CD4-positive, alpha-beta T cell treated with Interleukin-21 for 1 hour (primary cell): ENCODE measurements at regions not wholly inside any gene's neighbourhood (a gene's known extent, or its start where the extent isn't known, plus 50 kb on each side); places are given as distances from the start of the nearest gene placed in this dataset.

Experiments used
- DNase-seq: peaks from one replicate; pipeline ENCODE4 v3.0.0-alpha.2; 2020

- DNase-seq, result no peak
These were observed 84.5 kb upstream of the TAF1B start for GRCh38 chr2:9758741-9759140.

- no peak for DNase-seq
These were observed 83.0 kb upstream of the TAF1B start for GRCh38 chr2:9760069-9760901.

- no peak for DNase-seq
These were observed 82.4 kb upstream of the TAF1B start for GRCh38 chr2:9760902-9761228.

- DNase-seq, result no peak
These were observed 81.7 kb upstream of the TAF1B start for GRCh38 chr2:9761577-9761976.

- no peak for DNase-seq
These were observed 81.1 kb upstream of the TAF1B start for GRCh38 chr2:9762164-9762563.

GRCh38 chr2:9762941-9763340, 80.3 kb upstream of the TAF1B start:
- DNase-seq, result no peak

- no peak for DNase-seq
These were observed 79.7 kb upstream of the TAF1B start for GRCh38 chr2:9763356-9764152.

GRCh38 chr2:9764153-9764778, 79.0 kb upstream of the TAF1B start:
- no peak for DNase-seq

GRCh38 chr2:9765611-9766531, 77.4 kb upstream of the TAF1B start:
- DNase-seq, result no peak

- DNase-seq, result no peak
These were observed 75.5 kb upstream of the TAF1B start for GRCh38 chr2:9767656-9768281.

- DNase-seq, result no peak
These were observed 74.9 kb upstream of the TAF1B start for GRCh38 chr2:9768388-9768787.

GRCh38 chr2:9769171-9770005, 73.9 kb upstream of the TAF1B start:
- DNase-seq, result no peak

- no peak for DNase-seq
These were observed 73.3 kb upstream of the TAF1B start for GRCh38 chr2:9770006-9770307.

GRCh38 chr2:9770308-9771100, 72.8 kb upstream of the TAF1B start:
- DNase-seq, result peak; percentile 70

- no peak for DNase-seq
These were observed 72.2 kb upstream of the TAF1B start for GRCh38 chr2:9771101-9771449.

GRCh38 chr2:9771481-9772017, 71.7 kb upstream of the TAF1B start:
- no peak for DNase-seq

- DNase-seq, result no peak
These were observed 71.0 kb upstream of the TAF1B start for GRCh38 chr2:9772035-9772998.

GRCh38 chr2:9772999-9773902, 70.0 kb upstream of the TAF1B start:
- DNase-seq, result no peak
